Neural cell (in vitro differentiated cells): ENCODE measurements at regions not wholly inside any gene's neighbourhood (a gene's known extent, or its start where the extent isn't known, plus 50 kb on each side); places are given as distances from the start of the nearest gene placed in this dataset.

Source experiments
- H2AFZ ChIP-seq: fragments of 200-600, 300-800 bp; sonication (generic), shearing (Covaris generic); 2 replicates; pipeline ENCODE4 v1.6.0; 2014; ENCODE audit warnings: low read depth, mild to moderate bottlenecking, antibody characterized with exemption, low read length, moderate library complexity
- H3F3A ChIP-seq: fragments of 200-600 bp; shearing (Covaris generic); 2 replicates; pipeline ENCODE4 v1.6.1; 2016; ENCODE audit warnings: mild to moderate bottlenecking, moderate library complexity, mixed read lengths, antibody characterized with exemption, low read length; ENCODE audit not compliant: insufficient read depth, poor library complexity, severe bottlenecking
- H3K27ac ChIP-seq: fragments of 200-600, 300-800 bp; sonication (generic), shearing (Covaris generic); 2 replicates; pipeline ENCODE4 v1.5.1; 2014; ENCODE audit warnings: mild to moderate bottlenecking, low read length, moderate library complexity
- H3K27me3 ChIP-seq: fragments of 300-800, 200-600 bp; sonication (generic), shearing (Covaris generic); 2 replicates; pipeline ENCODE4 v1.6.0; 2014; ENCODE audit warnings: mild to moderate bottlenecking, low read depth, low read length, moderate library complexity; ENCODE audit not compliant: insufficient read depth
- H3K36me3 ChIP-seq: fragments of 300-800, 200-600 bp; sonication (generic), shearing (Covaris generic); 2 replicates; pipeline ENCODE4 v1.5.1; 2014; ENCODE audit warnings: mild to moderate bottlenecking, antibody characterized with exemption, low read length, moderate library complexity; ENCODE audit not compliant: insufficient read depth
- H3K4me2 ChIP-seq: fragments of 300-800, 200-600 bp; sonication (generic), shearing (Covaris generic); 2 replicates; pipeline ENCODE4 v1.6.0; 2014; ENCODE audit warnings: mild to moderate bottlenecking, low read length
- H3K4me3 ChIP-seq: fragments of 300-800, 200-600 bp; sonication (generic), shearing (Covaris generic); 2 replicates; pipeline ENCODE4 v1.5.1; 2014; ENCODE audit warnings: mild to moderate bottlenecking, low read length, moderate library complexity
- H3K79me2 ChIP-seq: fragments of 200-600 bp; shearing (Covaris generic); replicated peaks from 2 replicates; pipeline ENCODE4 v1.6.0; 2014; ENCODE audit warnings: mild to moderate bottlenecking, low read length, moderate library complexity; ENCODE audit not compliant: insufficient read depth
- H3K9ac ChIP-seq: fragments of 300-800, 200-600 bp; sonication (generic), shearing (Covaris generic); 2 replicates; pipeline ENCODE4 v1.6.1; 2016; ENCODE audit warnings: mild to moderate bottlenecking, low read length, mixed read lengths
- H3K9me2 ChIP-seq: fragments of 200-600 bp; shearing (Covaris generic); 2 replicates; pipeline ENCODE4 v1.6.1; 2016; ENCODE audit warnings: mild to moderate bottlenecking, low read length, mixed read lengths; ENCODE audit not compliant: insufficient read depth
- H3K9me3 ChIP-seq: fragments of 200-600, 300-800 bp; sonication (generic), shearing (Covaris generic); 2 replicates; pipeline ENCODE4 v1.6.1; 2016; ENCODE audit warnings: mild to moderate bottlenecking, mixed run types, low read length, moderate library complexity, mixed read lengths
- H4K20me1 ChIP-seq: fragments of 200-600 bp; shearing (Covaris generic); 2 replicates; pipeline ENCODE4 v1.6.1; 2016; ENCODE audit warnings: mild to moderate bottlenecking, mixed run types; ENCODE audit not compliant: insufficient read depth
- CTCF ChIP-seq: fragments of 450-650 bp; IDR thresholded peaks from 2 replicates; pipeline ENCODE4 v1.5.1; 2014; ENCODE audit warnings: antibody characterized with exemption, mild to moderate bottlenecking, moderate library complexity; ENCODE audit not compliant: poor library complexity, severe bottlenecking
- EP300 ChIP-seq: fragments of 450-650 bp; conservative IDR thresholded peaks from 2 replicates; pipeline ENCODE4 v1.6.1; 2014; ENCODE audit warnings: antibody characterized with exemption, mild to moderate bottlenecking, moderate library complexity; ENCODE audit not compliant: poor library complexity, severe bottlenecking
- EZH2 ChIP-seq: fragments of 200-600, 300-800 bp; shearing (Covaris generic), sonication (generic); IDR thresholded peaks from 2 replicates; pipeline ENCODE4 v1.6.1; 2014; ENCODE audit warnings: antibody characterized with exemption, low read length, borderline replicate concordance, mild to moderate bottlenecking; ENCODE audit not compliant: insufficient read depth, poor library complexity, severe bottlenecking
- MXI1 ChIP-seq: fragments of 450-650 bp; conservative IDR thresholded peaks from 2 replicates; pipeline ENCODE4 v1.6.1; 2014; ENCODE audit warnings: antibody characterized with exemption, mild to moderate bottlenecking; ENCODE audit not compliant: poor library complexity, severe bottlenecking
- POLR2AphosphoS5 ChIP-seq: IDR thresholded peaks from 2 replicates; pipeline ENCODE4 v1.6.1; 2012
- RAD21 ChIP-seq: fragments of 450-650 bp; conservative IDR thresholded peaks from 2 replicates; pipeline ENCODE4 v1.6.1; 2014; ENCODE audit warnings: antibody characterized with exemption, mild to moderate bottlenecking, moderate library complexity
- SMC3 ChIP-seq: fragments of 450-650 bp; conservative IDR thresholded peaks from 2 replicates; pipeline ENCODE4 v1.6.1; 2014; ENCODE audit warnings: antibody characterized with exemption, mild to moderate bottlenecking, moderate library complexity; ENCODE audit not compliant: poor library complexity
- TAF1 ChIP-seq: IDR thresholded peaks from 2 replicates; pipeline ENCODE4 v1.6.1; 2012; ENCODE audit warnings: low read depth
- TF ChIP-seq, protein P1 (sequence below): IDR thresholded peaks from 2 replicates; pipeline ENCODE4 v1.6.1; 2012; ENCODE audit warnings: borderline replicate concordance

DNA sequence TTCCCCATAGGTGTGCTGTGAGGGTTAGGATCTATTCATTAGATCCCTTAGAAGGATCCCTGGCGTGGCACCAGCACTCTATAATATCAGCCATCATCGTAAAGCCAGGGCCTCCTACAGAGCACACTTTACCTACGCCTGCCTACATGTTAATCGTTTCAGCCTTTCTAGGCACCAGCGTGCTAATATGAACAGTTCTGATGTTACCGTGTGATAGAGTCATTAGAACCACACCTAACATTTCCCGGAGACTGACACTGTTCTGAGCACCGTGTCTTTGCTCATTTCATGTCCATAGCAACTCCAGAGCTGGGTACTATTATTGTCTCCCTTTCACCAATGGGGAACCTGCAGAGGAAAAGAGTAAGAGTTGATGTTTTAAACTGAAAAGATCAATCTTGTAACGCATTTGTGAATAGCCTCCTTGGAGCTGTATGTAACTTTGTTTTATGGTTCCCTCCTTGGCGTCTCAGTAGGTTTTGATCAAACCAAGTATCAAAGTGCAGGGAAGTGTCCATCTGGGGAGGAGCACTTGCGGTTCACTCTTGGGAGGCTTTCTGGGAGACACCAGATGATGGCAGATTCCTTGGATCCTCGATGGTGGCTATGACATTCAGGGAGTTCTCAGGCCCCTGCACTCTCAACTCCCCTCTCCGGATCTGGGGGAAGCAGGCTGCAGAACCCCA lies 73.8 kb upstream of the KCNG1 start:
- peak overlapping the region; percentile 1 for H3K4me2 ChIP-seq
- peak overlapping the region; percentile 16 for H3K4me3 ChIP-seq
- H3K9ac ChIP-seq, result no peak overlapping the region
- no peaks in the 10 kb centered on the region for H3K79me2 ChIP-seq
- TF ChIP-seq RAD21, result no peak
- no peak for TF ChIP-seq SMC3
- TF ChIP-seq, protein P1, sequence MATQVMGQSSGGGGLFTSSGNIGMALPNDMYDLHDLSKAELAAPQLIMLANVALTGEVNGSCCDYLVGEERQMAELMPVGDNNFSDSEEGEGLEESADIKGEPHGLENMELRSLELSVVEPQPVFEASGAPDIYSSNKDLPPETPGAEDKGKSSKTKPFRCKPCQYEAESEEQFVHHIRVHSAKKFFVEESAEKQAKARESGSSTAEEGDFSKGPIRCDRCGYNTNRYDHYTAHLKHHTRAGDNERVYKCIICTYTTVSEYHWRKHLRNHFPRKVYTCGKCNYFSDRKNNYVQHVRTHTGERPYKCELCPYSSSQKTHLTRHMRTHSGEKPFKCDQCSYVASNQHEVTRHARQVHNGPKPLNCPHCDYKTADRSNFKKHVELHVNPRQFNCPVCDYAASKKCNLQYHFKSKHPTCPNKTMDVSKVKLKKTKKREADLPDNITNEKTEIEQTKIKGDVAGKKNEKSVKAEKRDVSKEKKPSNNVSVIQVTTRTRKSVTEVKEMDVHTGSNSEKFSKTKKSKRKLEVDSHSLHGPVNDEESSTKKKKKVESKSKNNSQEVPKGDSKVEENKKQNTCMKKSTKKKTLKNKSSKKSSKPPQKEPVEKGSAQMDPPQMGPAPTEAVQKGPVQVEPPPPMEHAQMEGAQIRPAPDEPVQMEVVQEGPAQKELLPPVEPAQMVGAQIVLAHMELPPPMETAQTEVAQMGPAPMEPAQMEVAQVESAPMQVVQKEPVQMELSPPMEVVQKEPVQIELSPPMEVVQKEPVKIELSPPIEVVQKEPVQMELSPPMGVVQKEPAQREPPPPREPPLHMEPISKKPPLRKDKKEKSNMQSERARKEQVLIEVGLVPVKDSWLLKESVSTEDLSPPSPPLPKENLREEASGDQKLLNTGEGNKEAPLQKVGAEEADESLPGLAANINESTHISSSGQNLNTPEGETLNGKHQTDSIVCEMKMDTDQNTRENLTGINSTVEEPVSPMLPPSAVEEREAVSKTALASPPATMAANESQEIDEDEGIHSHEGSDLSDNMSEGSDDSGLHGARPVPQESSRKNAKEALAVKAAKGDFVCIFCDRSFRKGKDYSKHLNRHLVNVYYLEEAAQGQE, result no peak
- no peak for TF ChIP-seq EP300
- no peak for TF ChIP-seq CTCF
- TF ChIP-seq POLR2AphosphoS5, result no peak
- no peak for TF ChIP-seq TAF1
- no peak for TF ChIP-seq EZH2
- no peak for TF ChIP-seq MXI1
- no peaks in the 10 kb centered on the region for H3K36me3 ChIP-seq
- no peaks in the 10 kb centered on the region for H3F3A ChIP-seq
- H3K27ac ChIP-seq, result peak overlapping the region; percentile 34
- H3K9me2 ChIP-seq, result no peaks in the 10 kb centered on the region
- H2AFZ ChIP-seq, result no peak overlapping the region
- no peaks in the 10 kb centered on the region for H4K20me1 ChIP-seq
- H3K9me3 ChIP-seq, result no peaks in the 10 kb centered on the region
- no peaks in the 10 kb centered on the region for H3K27me3 ChIP-seq

GRCh38 chr20:51095633-51096521 lies 73.0 kb upstream of the KCNG1 start:
- H3K79me2 ChIP-seq, result no peaks in the 10 kb centered on the region
- TF ChIP-seq, protein P1, result no peak
- peak; percentile 54 for TF ChIP-seq MXI1
- TF ChIP-seq CTCF, result peak; percentile 65
- TF ChIP-seq EP300, result peak; percentile 52
- TF ChIP-seq SMC3, result peak; percentile 45
- peak; percentile 54 for TF ChIP-seq RAD21
- no peak for TF ChIP-seq TAF1
- no peak for TF ChIP-seq POLR2AphosphoS5
- H3F3A ChIP-seq, result peaks cover 5% of the 10 kb centered on the region
- no peaks in the 10 kb centered on the region for H3K9me2 ChIP-seq
- no peaks in the 10 kb centered on the region for H4K20me1 ChIP-seq
- peak overlapping the region; percentile 16 for H3K4me3 ChIP-seq
- no peaks in the 10 kb centered on the region for H3K9me3 ChIP-seq
- H2AFZ ChIP-seq, result no peak overlapping the region
- H3K36me3 ChIP-seq, result no peaks in the 10 kb centered on the region
- no peak overlapping the region for H3K9ac ChIP-seq
- H3K27ac ChIP-seq, result peak overlapping the region; percentile 40
- peak overlapping the region; percentile 1 for H3K4me2 ChIP-seq
- no peaks in the 10 kb centered on the region for H3K27me3 ChIP-seq
